IPS DF 6.9 (cell line): ENCODE measurements at regions not wholly inside any gene's neighbourhood (a gene's known extent, or its start where the extent isn't known, plus 50 kb on each side); places are given as distances from the start of the nearest gene placed in this dataset.

Experiments used
- DNase-seq: peaks from one replicate; pipeline ENCODE4 v3.0.0-alpha.2; 2013; ENCODE audit warnings: low read depth, low spot score
- H3K27ac ChIP-seq: one replicate; pipeline ENCODE4 v1.5.1; 2013; ENCODE audit warnings: low read length, control low read depth
- H3K27me3 ChIP-seq: 2 replicates; pipeline ENCODE4 v1.6.1; 2013; ENCODE audit warnings: mild to moderate bottlenecking, low read length; ENCODE audit not compliant: control insufficient read depth, insufficient read depth
- H3K36me3 ChIP-seq: 2 replicates; pipeline ENCODE4 v1.6.1; 2013; ENCODE audit warnings: low read length; ENCODE audit not compliant: control insufficient read depth, insufficient read depth
- H3K4me1 ChIP-seq: 2 replicates; pipeline ENCODE4 v1.6.1; 2013; ENCODE audit warnings: low read length; ENCODE audit not compliant: control insufficient read depth, insufficient read depth
- H3K4me3 ChIP-seq: 2 replicates; pipeline ENCODE4 v1.5.1; 2013; ENCODE audit warnings: mild to moderate bottlenecking, low read length
- H3K9me3 ChIP-seq: 2 replicates; pipeline ENCODE4 v1.6.1; 2013; ENCODE audit warnings: low read length, inconsistent platforms; ENCODE audit not compliant: control insufficient read depth, insufficient read depth
- WGBS: extraction: QIAGEN DNeasy Blood & Tissue Kit; methylation state at CpG from one replicate; pipeline ENCODE4 v1.1.7; 2013; ENCODE audit warnings: mixed read lengths, missing lambda C conversion rate; ENCODE audit not compliant: insufficient read length, insufficient coverage; 5-methylcytosine and 5-hydroxymethylcytosine counted together

GRCh38 chr2:120617055-120617454, 118.6 kb upstream of the GLI2 start:
- Histone ChIP-seq H3K27me3 (no peaks in the 10 kb centered on the region), H3K27ac (no peak overlapping the region), H3K36me3 (no peaks in the 10 kb centered on the region), H3K4me3 (no peak overlapping the region), H3K9me3 (no peaks in the 10 kb centered on the region), H3K4me1 (no peaks in the 10 kb centered on the region)
- no CpG with 5 or more reads among the region's 5 CpGs for WGBS
- no peak for DNase-seq

- no CpG with 5 or more reads among the region's 3 CpGs for WGBS
- H3K36me3 ChIP-seq = no peaks in the 10 kb centered on the region
- no peaks in the 10 kb centered on the region for H3K9me3 ChIP-seq
- no peak overlapping the region for H3K27ac ChIP-seq
- no peak overlapping the region for H3K4me3 ChIP-seq
- no peaks in the 10 kb centered on the region for H3K4me1 ChIP-seq
- H3K27me3 ChIP-seq = no peaks in the 10 kb centered on the region
- no peak for DNase-seq
Measured at GRCh38 chr2:120618830-120619229, 116.8 kb upstream of the GLI2 start.

- no peak for DNase-seq
- H3K27me3 ChIP-seq = no peaks in the 10 kb centered on the region
- H3K27ac ChIP-seq = no peak overlapping the region
- no peaks in the 10 kb centered on the region for H3K36me3 ChIP-seq
- H3K9me3 ChIP-seq = no peaks in the 10 kb centered on the region
- no peak overlapping the region for H3K4me3 ChIP-seq
- H3K4me1 ChIP-seq = no peaks in the 10 kb centered on the region
- WGBS = no CpG with 5 or more reads among the region's 4 CpGs
Measured at GRCh38 chr2:120619579-120619978, 116.1 kb upstream of the GLI2 start.

- no peak for DNase-seq
- WGBS = no CpG with 5 or more reads among the region's 4 CpGs
- Histone ChIP-seq H3K4me3 (no peak overlapping the region), H3K9me3 (no peaks in the 10 kb centered on the region), H3K27ac (no peak overlapping the region), H3K36me3 (no peaks in the 10 kb centered on the region), H3K27me3 (no peaks in the 10 kb centered on the region), H3K4me1 (no peaks in the 10 kb centered on the region)
Measured at GRCh38 chr2:120620025-120620793, 115.5 kb upstream of the GLI2 start.

GRCh38 chr2:120622159-120622869, 113.4 kb upstream of the GLI2 start:
- no peaks in the 10 kb centered on the region for H3K27me3 ChIP-seq
- no peak for DNase-seq
- no peak overlapping the region for H3K27ac ChIP-seq
- H3K36me3 ChIP-seq = no peaks in the 10 kb centered on the region
- no CpG with 5 or more reads among the region's 13 CpGs for WGBS
- no peak overlapping the region for H3K4me3 ChIP-seq
- H3K4me1 ChIP-seq = no peaks in the 10 kb centered on the region
- H3K9me3 ChIP-seq = no peaks in the 10 kb centered on the region

- Histone ChIP-seq H3K4me3 (no peak overlapping the region), H3K27ac (no peak overlapping the region), H3K4me1 (no peaks in the 10 kb centered on the region), H3K36me3 (no peaks in the 10 kb centered on the region), H3K9me3 (no peaks in the 10 kb centered on the region), H3K27me3 (no peaks in the 10 kb centered on the region)
- WGBS = no CpG with 5 or more reads among the region's 21 CpGs
- DNase-seq = no peak
Measured at GRCh38 chr2:120622886-120623753, 112.5 kb upstream of the GLI2 start.

GRCh38 chr2:120624061-120624737, 111.5 kb upstream of the GLI2 start:
- no CpG with 5 or more reads among the region's 8 CpGs for WGBS
- Histone ChIP-seq H3K4me1 (no peaks in the 10 kb centered on the region), H3K4me3 (no peak overlapping the region), H3K27me3 (no peaks in the 10 kb centered on the region), H3K9me3 (no peaks in the 10 kb centered on the region), H3K27ac (no peak overlapping the region), H3K36me3 (no peaks in the 10 kb centered on the region)
- no peak for DNase-seq

GRCh38 chr2:120624738-120625446, 110.8 kb upstream of the GLI2 start:
- no peak overlapping the region for H3K27ac ChIP-seq
- no peak overlapping the region for H3K4me3 ChIP-seq
- DNase-seq = no peak
- no peaks in the 10 kb centered on the region for H3K9me3 ChIP-seq
- H3K27me3 ChIP-seq = no peaks in the 10 kb centered on the region
- no peaks in the 10 kb centered on the region for H3K4me1 ChIP-seq
- no peaks in the 10 kb centered on the region for H3K36me3 ChIP-seq
- WGBS = no CpG with 5 or more reads among the region's 15 CpGs

GRCh38 chr2:120625865-120626560, 109.7 kb upstream of the GLI2 start:
- Histone ChIP-seq H3K4me3 (no peak overlapping the region), H3K27ac (no peak overlapping the region), H3K4me1 (no peaks in the 10 kb centered on the region), H3K36me3 (no peaks in the 10 kb centered on the region), H3K27me3 (no peaks in the 10 kb centered on the region), H3K9me3 (no peaks in the 10 kb centered on the region)
- no CpG with 5 or more reads among the region's 9 CpGs for WGBS
- no peak for DNase-seq
